ENCODE measurements at regions not wholly inside any gene's neighbourhood (a gene's known extent, or its start where the extent isn't known, plus 50 kb on each side); places are given as distances from the start of the nearest gene placed in this dataset.
"Not testable (repeated sequence)": the region's sequence is repeated elsewhere in the genome, so short reads cannot be mapped to it uniquely, and the experiment has no call there.

DNA sequence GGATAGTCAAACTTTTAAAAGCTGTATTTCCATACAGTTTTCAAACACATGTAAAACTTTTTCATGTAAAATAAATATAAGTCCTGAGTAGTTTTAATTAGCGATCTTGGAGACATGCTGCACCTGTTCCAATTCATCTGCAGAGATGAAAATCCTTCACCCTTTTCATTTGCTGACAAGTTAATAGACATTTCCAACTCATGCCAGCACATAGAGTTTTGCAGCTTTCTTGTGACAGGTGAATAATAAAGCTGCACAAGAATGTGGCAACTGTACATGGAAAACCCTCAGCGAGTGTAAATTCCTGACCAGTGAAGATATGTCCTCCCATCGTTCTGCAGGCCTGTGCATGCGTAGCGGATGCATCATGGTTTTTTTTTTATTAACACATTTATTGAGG is 771.4 kb downstream of the TDRD15 start:
- Histone ChIP-seq H3K27me3 (ENCODE audit: insufficient read depth, insufficient read length) (no peaks in the 10 kb centered on the region), H3K4me3 (ENCODE audit: insufficient read length, low read depth) (no peak overlapping the region), H3K36me3 (ENCODE audit: insufficient read depth, insufficient read length, low read length) (no peaks in the 10 kb centered on the region), H3K9ac (ENCODE audit: insufficient read length, low read depth) (no peak overlapping the region), H3K4me1 (ENCODE audit: insufficient read depth, insufficient read length) (no peaks in the 10 kb centered on the region), H3K9me3 (ENCODE audit: insufficient read depth, low read length) (no peaks in the 10 kb centered on the region)
- TF ChIP-seq ZNF274 (IDR thresholded peaks at IDR 0.05; ENCODE audit: low read depth, low read length) (no peak), SUZ12 (IDR thresholded peaks at IDR 0.05; ENCODE audit: extremely low read depth, insufficient read depth, insufficient read length) (no peak), YY1 (IDR thresholded peaks at IDR 0.05; ENCODE audit: insufficient read depth, insufficient read length) (no peak)
- DNase-seq (ENCODE audit: low read depth, low spot score), result no peak

GRCh38 chr2:21908712-21909380 is 785.1 kb downstream of the TDRD15 start:
- not testable (repeated sequence) for H3K9me3 ChIP-seq (ENCODE audit: insufficient read depth, low read length); H3K9ac ChIP-seq (ENCODE audit: insufficient read length, low read depth); H3K27me3 ChIP-seq (ENCODE audit: insufficient read depth, insufficient read length); H3K4me3 ChIP-seq (ENCODE audit: insufficient read length, low read depth); H3K4me1 ChIP-seq (ENCODE audit: insufficient read depth, insufficient read length); H3K36me3 ChIP-seq (ENCODE audit: insufficient read depth, insufficient read length, low read length); DNase-seq (ENCODE audit: low read depth, low spot score)

- no peaks in the 10 kb centered on the region for H3K4me1 ChIP-seq (ENCODE audit: insufficient read depth, insufficient read length)
- H3K27me3 ChIP-seq (ENCODE audit: insufficient read depth, insufficient read length), result no peaks in the 10 kb centered on the region
- no peak overlapping the region for H3K9ac ChIP-seq (ENCODE audit: insufficient read length, low read depth)
- no peak for DNase-seq (ENCODE audit: low read depth, low spot score)
- H3K9me3 ChIP-seq (ENCODE audit: insufficient read depth, low read length), result no peaks in the 10 kb centered on the region
- H3K4me3 ChIP-seq (ENCODE audit: insufficient read length, low read depth), result no peak overlapping the region
- no peaks in the 10 kb centered on the region for H3K36me3 ChIP-seq (ENCODE audit: insufficient read depth, insufficient read length, low read length)
- TF ChIP-seq SUZ12 (IDR thresholded peaks at IDR 0.05; ENCODE audit: extremely low read depth, insufficient read depth, insufficient read length) (no peak), ZNF274 (IDR thresholded peaks at IDR 0.05; ENCODE audit: low read depth, low read length) (no peak), YY1 (IDR thresholded peaks at IDR 0.05; ENCODE audit: insufficient read depth, insufficient read length) (no peak)
These were observed 787.2 kb downstream of the TDRD15 start for GRCh38 chr2:21910832-21911507.

DNA sequence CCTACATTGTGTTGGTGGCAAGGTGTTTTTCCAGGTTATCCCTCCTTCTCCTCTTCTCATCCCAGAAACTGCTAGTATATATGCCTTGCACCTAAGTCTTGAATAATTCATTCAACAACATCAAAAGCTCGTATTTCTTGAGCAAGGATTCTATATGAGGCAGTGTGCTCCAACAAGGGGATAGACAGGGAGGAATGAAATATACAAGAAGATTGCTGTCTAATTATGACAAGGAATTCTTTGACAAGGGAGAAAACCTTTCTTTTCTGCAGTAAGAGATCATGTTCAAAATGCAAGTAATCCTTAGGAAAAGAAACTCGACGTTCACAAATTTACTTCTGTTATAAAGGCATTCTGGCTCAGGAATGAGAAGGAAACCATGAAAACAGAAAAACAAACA is 788.6 kb downstream of the TDRD15 start:
- H3K4me1 ChIP-seq (ENCODE audit: insufficient read depth, insufficient read length), result no peaks in the 10 kb centered on the region
- H3K9me3 ChIP-seq (ENCODE audit: insufficient read depth, low read length), result no peaks in the 10 kb centered on the region
- no peak overlapping the region for H3K9ac ChIP-seq (ENCODE audit: insufficient read length, low read depth)
- no peaks in the 10 kb centered on the region for H3K27me3 ChIP-seq (ENCODE audit: insufficient read depth, insufficient read length)
- TF ChIP-seq SUZ12 (IDR thresholded peaks at IDR 0.05; ENCODE audit: extremely low read depth, insufficient read depth, insufficient read length), result no peak
- TF ChIP-seq YY1 (IDR thresholded peaks at IDR 0.05; ENCODE audit: insufficient read depth, insufficient read length), result no peak
- TF ChIP-seq ZNF274 (IDR thresholded peaks at IDR 0.05; ENCODE audit: low read depth, low read length), result no peak
- H3K36me3 ChIP-seq (ENCODE audit: insufficient read depth, insufficient read length, low read length), result no peaks in the 10 kb centered on the region
- no peak for DNase-seq (ENCODE audit: low read depth, low spot score)
- H3K4me3 ChIP-seq (ENCODE audit: insufficient read length, low read depth), result no peak overlapping the region

DNA sequence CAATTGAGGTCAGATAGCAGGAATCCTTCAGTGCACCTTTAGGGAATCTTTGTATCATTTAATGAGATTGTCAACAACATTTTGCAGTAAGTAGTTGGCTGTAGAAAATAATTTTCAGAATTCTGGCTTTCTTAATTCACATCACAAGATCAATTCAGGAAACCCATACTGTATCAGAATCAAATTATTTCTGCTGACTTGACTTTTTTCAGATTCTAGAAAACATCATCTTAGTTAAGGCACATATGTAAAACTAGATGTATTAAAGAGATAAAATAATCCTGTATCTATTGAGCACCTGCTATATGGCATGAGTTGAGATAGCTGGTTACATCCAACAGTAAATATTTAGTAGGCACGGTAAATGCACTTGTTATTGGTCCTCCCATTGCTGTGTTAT is 791.4 kb downstream of the TDRD15 start:
- H3K4me1 ChIP-seq (ENCODE audit: insufficient read depth, insufficient read length), result no peaks in the 10 kb centered on the region
- no peak for TF ChIP-seq SUZ12 (IDR thresholded peaks at IDR 0.05; ENCODE audit: extremely low read depth, insufficient read depth, insufficient read length)
- no peak for TF ChIP-seq ZNF274 (IDR thresholded peaks at IDR 0.05; ENCODE audit: low read depth, low read length)
- no peak for TF ChIP-seq YY1 (IDR thresholded peaks at IDR 0.05; ENCODE audit: insufficient read depth, insufficient read length)
- no peaks in the 10 kb centered on the region for H3K36me3 ChIP-seq (ENCODE audit: insufficient read depth, insufficient read length, low read length)
- no peaks in the 10 kb centered on the region for H3K27me3 ChIP-seq (ENCODE audit: insufficient read depth, insufficient read length)
- DNase-seq (ENCODE audit: low read depth, low spot score), result no peak
- H3K4me3 ChIP-seq (ENCODE audit: insufficient read length, low read depth), result no peak overlapping the region
- H3K9ac ChIP-seq (ENCODE audit: insufficient read length, low read depth), result no peak overlapping the region
- H3K9me3 ChIP-seq (ENCODE audit: insufficient read depth, low read length), result no peaks in the 10 kb centered on the region

- H3K9me3 ChIP-seq (ENCODE audit: insufficient read depth, low read length), result no peaks in the 10 kb centered on the region
- H3K4me1 ChIP-seq (ENCODE audit: insufficient read depth, insufficient read length), result no peaks in the 10 kb centered on the region
- DNase-seq (ENCODE audit: low read depth, low spot score), result no peak
- TF ChIP-seq SUZ12 (IDR thresholded peaks at IDR 0.05; ENCODE audit: extremely low read depth, insufficient read depth, insufficient read length) (no peak), ZNF274 (IDR thresholded peaks at IDR 0.05; ENCODE audit: low read depth, low read length) (no peak), YY1 (IDR thresholded peaks at IDR 0.05; ENCODE audit: insufficient read depth, insufficient read length) (no peak)
- H3K27me3 ChIP-seq (ENCODE audit: insufficient read depth, insufficient read length), result no peaks in the 10 kb centered on the region
- H3K9ac ChIP-seq (ENCODE audit: insufficient read length, low read depth), result no peak overlapping the region
- no peaks in the 10 kb centered on the region for H3K36me3 ChIP-seq (ENCODE audit: insufficient read depth, insufficient read length, low read length)
- no peak overlapping the region for H3K4me3 ChIP-seq (ENCODE audit: insufficient read length, low read depth)
These were observed 793.3 kb downstream of the TDRD15 start for GRCh38 chr2:21916934-21917522.

DNA sequence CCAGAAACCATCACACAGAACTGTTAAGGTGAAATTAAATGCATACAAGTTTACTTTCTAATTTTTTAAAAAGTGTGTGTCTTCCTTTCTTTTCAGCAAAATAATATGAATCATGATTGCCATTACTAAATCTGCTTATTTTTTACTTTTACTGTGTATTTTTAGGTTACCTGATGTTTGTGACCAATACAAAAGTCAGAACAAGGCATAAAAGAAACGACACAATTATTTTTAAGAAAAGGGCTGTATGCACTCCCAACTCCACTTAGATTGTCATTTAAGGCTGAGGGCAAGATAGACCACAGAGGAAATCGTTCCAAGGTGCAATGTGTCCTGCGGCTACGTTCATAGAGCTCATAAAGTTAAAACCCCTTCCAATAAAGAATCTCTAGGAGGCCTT is 797.0 kb downstream of the TDRD15 start:
- TF ChIP-seq ZNF274 (IDR thresholded peaks at IDR 0.05; ENCODE audit: low read depth, low read length), result no peak
- TF ChIP-seq SUZ12 (IDR thresholded peaks at IDR 0.05; ENCODE audit: extremely low read depth, insufficient read depth, insufficient read length), result no peak
- TF ChIP-seq YY1 (IDR thresholded peaks at IDR 0.05; ENCODE audit: insufficient read depth, insufficient read length), result no peak
- DNase-seq (ENCODE audit: low read depth, low spot score), result no peak
- no peaks in the 10 kb centered on the region for H3K4me1 ChIP-seq (ENCODE audit: insufficient read depth, insufficient read length)
- no peaks in the 10 kb centered on the region for H3K9me3 ChIP-seq (ENCODE audit: insufficient read depth, low read length)
- no peaks in the 10 kb centered on the region for H3K27me3 ChIP-seq (ENCODE audit: insufficient read depth, insufficient read length)
- H3K36me3 ChIP-seq (ENCODE audit: insufficient read depth, insufficient read length, low read length), result no peaks in the 10 kb centered on the region
- H3K4me3 ChIP-seq (ENCODE audit: insufficient read length, low read depth), result no peak overlapping the region
- H3K9ac ChIP-seq (ENCODE audit: insufficient read length, low read depth), result no peak overlapping the region
